ENCODE measurements at regions not wholly inside any gene's neighbourhood (a gene's known extent, or its start where the extent isn't known, plus 50 kb on each side); places are given as distances from the start of the nearest gene placed in this dataset.
"Not testable (repeated sequence)": the region's sequence is repeated elsewhere in the genome, so short reads cannot be mapped to it uniquely, and the experiment has no call there.

- TF ChIP-seq CTCF (conservative IDR thresholded peaks at IDR 0.05; ENCODE audit: low read depth, low read length); SMC3 (IDR thresholded peaks at IDR 0.05; ENCODE audit: low read depth, low read length); POLR2A (IDR thresholded peaks at IDR 0.05; ENCODE audit: low read depth, low read length); CEBPB (IDR thresholded peaks at IDR 0.05; ENCODE audit: low read depth, low read length); RAD21 (IDR thresholded peaks at IDR 0.05; ENCODE audit: low read length); RCOR1 (IDR thresholded peaks at IDR 0.05; ENCODE audit: insufficient replicate concordance, low read length); BHLHE40 (IDR thresholded peaks at IDR 0.05; ENCODE audit: low read depth, low read length); ELK1 (IDR thresholded peaks at IDR 0.05; ENCODE audit: borderline replicate concordance, low read depth, low read length); MAZ (IDR thresholded peaks at IDR 0.05; ENCODE audit: borderline replicate concordance, low read depth, low read length); FOS (IDR thresholded peaks at IDR 0.05; ENCODE audit: low read depth, low read length); CHD1 (IDR thresholded peaks at IDR 0.05; ENCODE audit: low read depth, low read length); MAFK (IDR thresholded peaks at IDR 0.05; ENCODE audit: low read depth, low read length); NFE2L2 (IDR thresholded peaks at IDR 0.05; ENCODE audit: low read depth, low read length): not testable (repeated sequence)
- TF ChIP-seq, protein P1, sequence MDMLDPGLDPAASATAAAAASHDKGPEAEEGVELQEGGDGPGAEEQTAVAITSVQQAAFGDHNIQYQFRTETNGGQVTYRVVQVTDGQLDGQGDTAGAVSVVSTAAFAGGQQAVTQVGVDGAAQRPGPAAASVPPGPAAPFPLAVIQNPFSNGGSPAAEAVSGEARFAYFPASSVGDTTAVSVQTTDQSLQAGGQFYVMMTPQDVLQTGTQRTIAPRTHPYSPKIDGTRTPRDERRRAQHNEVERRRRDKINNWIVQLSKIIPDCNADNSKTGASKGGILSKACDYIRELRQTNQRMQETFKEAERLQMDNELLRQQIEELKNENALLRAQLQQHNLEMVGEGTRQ (IDR thresholded peaks at IDR 0.05; ENCODE audit: low read depth, low read length): not testable (repeated sequence)
These were observed 424.6 kb upstream of the PODXL start for GRCh38 chr7:131981069-131981468.

Measured in IMR-90 (cell line).